Ishikawa (cell line): ENCODE measurements at regions not wholly inside any gene's neighbourhood (a gene's known extent, or its start where the extent isn't known, plus 50 kb on each side); places are given as distances from the start of the nearest gene placed in this dataset.

Experiments used
- CEBPB ChIP-seq: IDR thresholded peaks from 2 replicates; pipeline ENCODE4 v1.6.1; 2012
- CREB1 ChIP-seq: IDR thresholded peaks from 2 replicates; pipeline ENCODE4 v1.6.1; 2012; ENCODE audit warnings: low read depth
- EGR1 ChIP-seq: IDR thresholded peaks from 2 replicates; pipeline ENCODE4 v1.6.1; 2012
- EP300 ChIP-seq: IDR thresholded peaks from 2 replicates; pipeline ENCODE4 v1.6.1; 2012; ENCODE audit warnings: borderline replicate concordance
- FOXM1 ChIP-seq: IDR thresholded peaks from 2 replicates; pipeline ENCODE4 v1.6.1; 2012; ENCODE audit warnings: low read depth, borderline replicate concordance
- NFIC ChIP-seq: IDR thresholded peaks from 2 replicates; pipeline ENCODE4 v1.6.1; 2012
- RAD21 ChIP-seq: IDR thresholded peaks from 2 replicates; pipeline ENCODE4 v1.6.1; 2012; ENCODE audit warnings: low read depth
- TAF1 ChIP-seq: IDR thresholded peaks from 2 replicates; pipeline ENCODE4 v1.6.1; 2012; ENCODE audit warnings: low read depth, mild to moderate bottlenecking
- TCF12 ChIP-seq: IDR thresholded peaks from 2 replicates; pipeline ENCODE4 v1.6.1; 2012; ENCODE audit warnings: low read depth
- TEAD4 ChIP-seq: IDR thresholded peaks from 2 replicates; pipeline ENCODE4 v1.6.1; 2012
- YY1 ChIP-seq: IDR thresholded peaks from 2 replicates; pipeline ENCODE4 v1.6.1; 2012; ENCODE audit warnings: low read depth
- ZBTB7A ChIP-seq: IDR thresholded peaks from 2 replicates; pipeline ENCODE4 v1.6.1; 2012; ENCODE audit warnings: low read depth
- TF ChIP-seq, protein P1 (sequence below): IDR thresholded peaks from 2 replicates; pipeline ENCODE4 v1.6.1; 2012
- TF ChIP-seq, protein P2 (sequence below): IDR thresholded peaks from 2 replicates; pipeline ENCODE4 v1.6.1; 2012; ENCODE audit warnings: low read depth, mild to moderate bottlenecking
- TF ChIP-seq, protein P3 (sequence below): IDR thresholded peaks from 2 replicates; pipeline ENCODE4 v1.6.1; 2012

DNA sequence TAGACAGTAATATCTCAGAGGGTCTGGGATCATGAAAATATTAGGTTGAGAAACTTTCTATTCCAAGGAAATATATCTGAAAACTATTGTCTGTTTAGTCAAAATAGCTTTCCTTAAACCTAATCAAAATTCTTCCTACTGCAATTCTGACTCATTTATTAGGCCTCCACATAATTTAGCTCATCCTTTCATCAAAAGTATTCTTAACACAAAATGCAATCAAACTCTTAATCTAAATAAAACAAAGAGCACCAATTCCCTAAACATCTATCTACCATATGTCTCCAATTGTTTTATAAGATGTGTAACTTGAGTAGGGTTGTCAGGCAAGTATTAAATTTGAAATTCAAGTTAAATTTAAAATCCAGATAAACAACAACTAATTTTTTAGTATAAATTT lies 142.1 kb downstream of the PLK2 start:
- TF ChIP-seq TAF1 (no peak), CREB1 (no peak), TCF12 (no peak), EP300 (no peak), NFIC (no peak), YY1 (no peak), ZBTB7A (no peak), TEAD4 (no peak), EGR1 (no peak), RAD21 (no peak), CEBPB (no peak), FOXM1 (no peak)
- TF ChIP-seq, protein P1, sequence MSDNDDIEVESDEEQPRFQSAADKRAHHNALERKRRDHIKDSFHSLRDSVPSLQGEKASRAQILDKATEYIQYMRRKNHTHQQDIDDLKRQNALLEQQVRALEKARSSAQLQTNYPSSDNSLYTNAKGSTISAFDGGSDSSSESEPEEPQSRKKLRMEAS, result no peak
- TF ChIP-seq, protein P2, sequence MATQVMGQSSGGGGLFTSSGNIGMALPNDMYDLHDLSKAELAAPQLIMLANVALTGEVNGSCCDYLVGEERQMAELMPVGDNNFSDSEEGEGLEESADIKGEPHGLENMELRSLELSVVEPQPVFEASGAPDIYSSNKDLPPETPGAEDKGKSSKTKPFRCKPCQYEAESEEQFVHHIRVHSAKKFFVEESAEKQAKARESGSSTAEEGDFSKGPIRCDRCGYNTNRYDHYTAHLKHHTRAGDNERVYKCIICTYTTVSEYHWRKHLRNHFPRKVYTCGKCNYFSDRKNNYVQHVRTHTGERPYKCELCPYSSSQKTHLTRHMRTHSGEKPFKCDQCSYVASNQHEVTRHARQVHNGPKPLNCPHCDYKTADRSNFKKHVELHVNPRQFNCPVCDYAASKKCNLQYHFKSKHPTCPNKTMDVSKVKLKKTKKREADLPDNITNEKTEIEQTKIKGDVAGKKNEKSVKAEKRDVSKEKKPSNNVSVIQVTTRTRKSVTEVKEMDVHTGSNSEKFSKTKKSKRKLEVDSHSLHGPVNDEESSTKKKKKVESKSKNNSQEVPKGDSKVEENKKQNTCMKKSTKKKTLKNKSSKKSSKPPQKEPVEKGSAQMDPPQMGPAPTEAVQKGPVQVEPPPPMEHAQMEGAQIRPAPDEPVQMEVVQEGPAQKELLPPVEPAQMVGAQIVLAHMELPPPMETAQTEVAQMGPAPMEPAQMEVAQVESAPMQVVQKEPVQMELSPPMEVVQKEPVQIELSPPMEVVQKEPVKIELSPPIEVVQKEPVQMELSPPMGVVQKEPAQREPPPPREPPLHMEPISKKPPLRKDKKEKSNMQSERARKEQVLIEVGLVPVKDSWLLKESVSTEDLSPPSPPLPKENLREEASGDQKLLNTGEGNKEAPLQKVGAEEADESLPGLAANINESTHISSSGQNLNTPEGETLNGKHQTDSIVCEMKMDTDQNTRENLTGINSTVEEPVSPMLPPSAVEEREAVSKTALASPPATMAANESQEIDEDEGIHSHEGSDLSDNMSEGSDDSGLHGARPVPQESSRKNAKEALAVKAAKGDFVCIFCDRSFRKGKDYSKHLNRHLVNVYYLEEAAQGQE, result no peak
- TF ChIP-seq, protein P3, sequence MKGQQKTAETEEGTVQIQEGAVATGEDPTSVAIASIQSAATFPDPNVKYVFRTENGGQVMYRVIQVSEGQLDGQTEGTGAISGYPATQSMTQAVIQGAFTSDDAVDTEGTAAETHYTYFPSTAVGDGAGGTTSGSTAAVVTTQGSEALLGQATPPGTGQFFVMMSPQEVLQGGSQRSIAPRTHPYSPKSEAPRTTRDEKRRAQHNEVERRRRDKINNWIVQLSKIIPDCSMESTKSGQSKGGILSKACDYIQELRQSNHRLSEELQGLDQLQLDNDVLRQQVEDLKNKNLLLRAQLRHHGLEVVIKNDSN, result no peak

DNA sequence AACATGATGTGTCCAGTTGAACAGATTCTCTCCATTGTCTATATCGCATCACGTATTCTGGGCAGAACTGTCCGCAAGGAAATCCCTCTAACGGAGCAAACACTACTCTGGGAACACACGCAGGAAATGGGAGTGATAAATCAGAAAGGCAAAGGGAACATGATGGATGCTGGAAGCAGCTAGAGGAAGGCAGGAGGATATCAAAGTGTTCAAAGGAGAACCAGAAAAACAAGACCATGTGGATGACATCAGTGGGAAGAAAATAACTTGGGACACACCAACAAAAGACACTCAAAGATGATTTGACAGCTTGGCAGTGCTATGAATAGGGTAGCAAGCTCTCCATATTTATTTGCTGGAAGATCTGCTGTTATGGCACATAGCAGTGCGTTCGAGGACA lies 142.9 kb downstream of the PLK2 start:
- TF ChIP-seq, protein P2, result no peak
- TF ChIP-seq EP300 (no peak), CEBPB (no peak), TCF12 (no peak), RAD21 (no peak), YY1 (no peak), NFIC (no peak), ZBTB7A (no peak), CREB1 (no peak), FOXM1 (no peak), TEAD4 (no peak), EGR1 (no peak), TAF1 (no peak)
- TF ChIP-seq, protein P3, result no peak
- TF ChIP-seq, protein P1, result no peak

DNA sequence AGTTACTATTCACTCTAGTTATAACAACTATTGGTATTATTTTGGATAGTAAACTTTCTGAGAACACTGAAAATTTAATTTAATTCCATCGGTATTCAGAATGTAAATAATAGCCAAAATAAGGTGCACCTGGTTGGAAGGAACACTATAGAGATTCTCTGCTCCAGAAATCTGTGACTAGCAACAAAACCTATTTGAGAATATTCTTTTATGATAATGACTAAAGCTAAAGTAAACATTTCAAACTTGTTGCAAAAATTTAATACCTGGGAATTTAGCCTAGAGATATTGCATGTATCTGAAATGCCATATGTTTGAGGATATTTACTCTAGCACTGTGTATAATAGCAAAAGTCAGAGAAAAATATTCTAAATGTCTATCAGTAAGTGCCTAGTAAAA lies 144.1 kb downstream of the PLK2 start:
- no peak for TF ChIP-seq EP300
- TF ChIP-seq TCF12, result no peak
- no peak for TF ChIP-seq NFIC
- TF ChIP-seq CREB1, result no peak
- TF ChIP-seq TAF1, result no peak
- TF ChIP-seq RAD21, result no peak
- TF ChIP-seq TEAD4, result no peak
- TF ChIP-seq, protein P3, result no peak
- no peak for TF ChIP-seq CEBPB
- TF ChIP-seq, protein P2, result no peak
- TF ChIP-seq FOXM1, result no peak
- TF ChIP-seq EGR1, result no peak
- TF ChIP-seq YY1, result no peak
- TF ChIP-seq ZBTB7A, result no peak
- TF ChIP-seq, protein P1, result no peak
